ELR (cell line): ENCODE measurements at regions not wholly inside any gene's neighbourhood (a gene's known extent, or its start where the extent isn't known, plus 50 kb on each side); places are given as distances from the start of the nearest gene placed in this dataset.
A peak's percentile ranks its signal among the peaks of the same experiment; 100 is the strongest.
"Not testable (repeated sequence)": the region's sequence is repeated elsewhere in the genome, so short reads cannot be mapped to it uniquely, and the experiment has no call there.

Experiments
- DNase-seq: peaks from one replicate; pipeline ENCODE4 v3.0.0-alpha.2; 2015; ENCODE audit warnings: low read depth

GRCh38 chr5:126677121-126677520, 76.4 kb downstream of the PHAX start:
- no peak for DNase-seq

- peak; percentile 79 for DNase-seq
Measured at GRCh38 chr5:126680191-126680817, 79.6 kb downstream of the PHAX start.

- DNase-seq: not testable (repeated sequence)
Measured at GRCh38 chr5:126681314-126681713, 80.6 kb downstream of the PHAX start.

- no peak for DNase-seq
Measured at GRCh38 chr5:126681970-126682369, 81.2 kb downstream of the PHAX start.

GRCh38 chr5:126682856-126683255, 82.1 kb downstream of the PHAX start:
- no peak for DNase-seq

- no peak for DNase-seq
Measured at GRCh38 chr5:126683912-126684311, 83.2 kb downstream of the PHAX start.

- DNase-seq: not testable (repeated sequence)
Measured at GRCh38 chr5:126684656-126685442, 84.1 kb downstream of the PHAX start.

- DNase-seq: no peak
Measured at GRCh38 chr5:126686451-126687126, 85.8 kb downstream of the PHAX start.

- DNase-seq: no peak
Measured at GRCh38 chr5:126692971-126693370, 84.0 kb upstream of the LMNB1 start.

GRCh38 chr5:126693806-126694205, 83.1 kb upstream of the LMNB1 start:
- DNase-seq: no peak

- peak; percentile 20 for DNase-seq
Measured at GRCh38 chr5:126694403-126694802, 82.5 kb upstream of the LMNB1 start.

GRCh38 chr5:126695091-126695490, 81.8 kb upstream of the LMNB1 start:
- peak; percentile 38 for DNase-seq

GRCh38 chr5:126707080-126707479, 69.9 kb upstream of the LMNB1 start:
- DNase-seq: no peak

- no peak for DNase-seq
Measured at GRCh38 chr5:126715765-126716164, 61.2 kb upstream of the LMNB1 start.

- no peak for DNase-seq
Measured at GRCh38 chr5:126716861-126717260, 60.1 kb upstream of the LMNB1 start.

GRCh38 chr5:126718236-126718868, 58.6 kb upstream of the LMNB1 start:
- DNase-seq: no peak

GRCh38 chr5:126720369-126720768, 56.6 kb upstream of the LMNB1 start:
- no peak for DNase-seq

GRCh38 chr5:126723643-126724042, 53.3 kb upstream of the LMNB1 start:
- no peak for DNase-seq
